AG04450 (cell line): ENCODE measurements at regions not wholly inside any gene's neighbourhood (a gene's known extent, or its start where the extent isn't known, plus 50 kb on each side); places are given as distances from the start of the nearest gene placed in this dataset.

Experiments
- CTCF ChIA-PET: fragments of 300-600, 350-600 bp; formaldehyde crosslinking; extraction: SDS; loops from one replicate; lab custom pipeline; 2022; ENCODE audit warnings: antibody characterized with exemption, inconsistent platforms; lab: Charles Lee
- POLR2A ChIA-PET: fragments of 350-600 bp; formaldehyde crosslinking; extraction: SDS; loops from one replicate; lab custom pipeline; 2021; ENCODE audit warnings: antibody characterized with exemption, inconsistent platforms; lab: Yijun Ruan, JAX
- DNase-seq: peaks from one replicate; pipeline ENCODE4 v3.0.0-alpha.2; 2011; ENCODE audit warnings: low read depth, low spot score
- H3K27ac ChIP-seq: one replicate; pipeline ENCODE4 v1.5.1; 2012; ENCODE audit warnings: low read depth, low read length, control low read depth
- H3K27me3 ChIP-seq: one replicate; pipeline ENCODE4 v1.6.0; 2012; ENCODE audit warnings: low read length; ENCODE audit not compliant: control insufficient read depth, insufficient read depth
- H3K4me3 ChIP-seq: 2 replicates; pipeline ENCODE4 v1.5.1; 2011; ENCODE audit warnings: mild to moderate bottlenecking, low read depth, low read length, control low read depth
- H3K9me3 ChIP-seq: 2 replicates; pipeline ENCODE4 v1.5.1; 2012; ENCODE audit warnings: low read length; ENCODE audit not compliant: control insufficient read depth, insufficient read depth
- CTCF ChIP-seq: IDR thresholded peaks from 2 replicates; pipeline ENCODE4 v1.5.1; 2011; ENCODE audit warnings: low read depth, low read length, control low read depth, inconsistent platforms

- Histone ChIP-seq H3K4me3 (peak overlapping the region; percentile 88), H3K27me3 (no peaks in the 10 kb centered on the region), H3K9me3 (peaks cover 3% of the 10 kb centered on the region; the same call in 1 of the 2 replicates), H3K27ac (peak overlapping the region; percentile 93)
- peak; percentile 93 for DNase-seq
- CTCF ChIA-PET: no interaction called here
- POLR2A ChIA-PET: interaction anchor here (0.6 to 8.0 kb wide), 28 partner anchors 11 to 1694 kb away, joined by 3 to 183 read pairs (median 6); a partner anchor contains a TSS
- TF ChIP-seq CTCF: no peak
These were observed 112.0 kb downstream of the HFE start for GRCh38 chr6:26199057-26199772.

GRCh38 chr6:26199773-26200764 is 112.8 kb downstream of the HFE start:
- no peak for DNase-seq
- CTCF ChIA-PET: interaction anchor here (0.7 kb wide), 1 partner anchor 19 kb away, joined by 3 read pairs; no protein-coding TSS in a partner anchor
- TF ChIP-seq CTCF: no peak
- Histone ChIP-seq H3K4me3 (peak overlapping the region; percentile 66), H3K27me3 (no peaks in the 10 kb centered on the region), H3K9me3 (peaks cover 3% of the 10 kb centered on the region; the same call in 1 of the 2 replicates), H3K27ac (peak overlapping the region; percentile 93)
- POLR2A ChIA-PET: interaction anchor here (0.6 to 8.0 kb wide), 20 partner anchors 12 to 1693 kb away, joined by 3 to 183 read pairs (median 9); a partner anchor contains a TSS

GRCh38 chr6:26200918-26201721 is 113.9 kb downstream of the HFE start:
- POLR2A ChIA-PET: interaction anchor here (1.0 kb wide), 1 partner anchor 15 kb away, joined by 4 read pairs; a partner anchor contains a TSS
- H3K27me3 ChIP-seq: no peaks in the 10 kb centered on the region
- no peak for TF ChIP-seq CTCF
- CTCF ChIA-PET: no interaction called here
- no peak overlapping the region for H3K4me3 ChIP-seq
- DNase-seq: no peak
- H3K9me3 ChIP-seq: peaks cover 3% of the 10 kb centered on the region; the same call in 1 of the 2 replicates
- H3K27ac ChIP-seq: no peak overlapping the region

- no peak for DNase-seq
- ChIA-PET POLR2A (no interaction called here), CTCF (no interaction called here)
- no peak for TF ChIP-seq CTCF
- H3K9me3 ChIP-seq: peaks cover 3% of the 10 kb centered on the region; the same call in 1 of the 2 replicates
- no peaks in the 10 kb centered on the region for H3K27me3 ChIP-seq
- H3K27ac ChIP-seq: no peak overlapping the region
- H3K4me3 ChIP-seq: no peak overlapping the region
These were observed 115.0 kb downstream of the HFE start for GRCh38 chr6:26202201-26202611.
